NCI-H82 treated with DMSO at 0.1 percent for 48 hours (cell line): ENCODE measurements at regions not wholly inside any gene's neighbourhood (a gene's known extent, or its start where the extent isn't known, plus 50 kb on each side); places are given as distances from the start of the nearest gene placed in this dataset.

Experiments
- DNase-seq: peaks from one replicate; lab custom pipeline; 2025; ENCODE audit not compliant: unreplicated experiment; lab: John Stamatoyannopoulos, UW

- DNase-seq = no peak
These were observed 221.0 kb downstream of the ANKRD50 start for GRCh38 chr4:124491361-124492145.

DNA sequence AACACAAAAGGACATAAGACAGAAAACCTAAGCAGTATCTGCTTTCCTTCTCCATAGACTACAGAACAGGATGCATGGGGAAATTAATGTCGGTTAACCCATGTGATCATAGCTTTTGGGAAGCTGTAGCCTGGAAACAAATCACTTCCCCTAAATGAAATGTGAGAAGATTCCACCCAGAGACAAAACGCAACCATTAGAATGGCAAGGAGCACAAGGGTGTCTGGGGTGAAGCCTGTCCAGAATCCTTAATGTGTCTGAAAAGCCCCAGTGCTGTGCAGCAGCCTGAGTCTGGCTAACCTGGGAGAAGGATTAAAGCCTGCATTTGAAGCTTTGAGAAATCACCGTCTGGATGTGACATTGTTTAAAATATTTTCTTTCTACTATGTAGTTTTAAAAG, 213.3 kb downstream of the ANKRD50 start:
- no peak for DNase-seq

- no peak for DNase-seq
These were observed 211.0 kb downstream of the ANKRD50 start for GRCh38 chr4:124501576-124501975.

GRCh38 chr4:124504431-124504830, 208.1 kb downstream of the ANKRD50 start:
- DNase-seq = no peak

DNA sequence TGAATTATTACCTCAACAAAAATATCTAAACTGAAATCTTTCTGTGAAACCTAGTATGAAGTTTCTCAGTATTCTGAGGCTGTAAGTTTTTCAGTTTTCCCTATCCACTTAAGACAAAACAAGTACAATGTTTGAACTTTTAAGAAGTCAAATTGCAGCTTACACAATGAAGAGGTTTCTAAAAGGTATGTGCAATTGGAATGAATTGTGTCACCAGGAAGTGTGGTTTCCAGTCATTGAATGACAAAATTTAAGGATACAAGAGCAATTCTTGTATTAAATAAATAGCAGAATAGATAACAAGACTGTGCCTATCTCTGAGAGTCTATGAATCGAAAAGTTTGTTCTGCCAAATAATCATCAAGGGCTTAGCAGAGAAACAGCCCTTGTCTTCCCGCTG, 207.3 kb downstream of the ANKRD50 start:
- no peak for DNase-seq

DNA sequence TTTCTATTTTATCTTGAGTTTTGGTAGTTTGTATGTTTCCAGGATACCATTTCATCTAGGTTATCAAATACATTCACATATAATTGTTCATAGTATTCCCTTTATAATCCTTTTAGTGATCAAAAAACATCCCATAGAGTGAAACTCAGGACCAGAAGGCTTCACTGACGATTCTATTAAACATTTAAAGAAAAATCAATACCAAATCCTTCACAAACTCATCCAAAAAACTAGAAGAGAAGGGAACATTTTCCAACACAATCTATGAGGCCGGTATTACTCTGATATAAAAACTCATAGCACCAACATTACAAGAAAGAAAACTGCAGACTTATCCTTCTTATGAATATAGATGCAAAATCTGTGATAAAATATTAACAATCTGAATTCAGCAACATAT, 203.4 kb downstream of the ANKRD50 start:
- no peak for DNase-seq

DNA sequence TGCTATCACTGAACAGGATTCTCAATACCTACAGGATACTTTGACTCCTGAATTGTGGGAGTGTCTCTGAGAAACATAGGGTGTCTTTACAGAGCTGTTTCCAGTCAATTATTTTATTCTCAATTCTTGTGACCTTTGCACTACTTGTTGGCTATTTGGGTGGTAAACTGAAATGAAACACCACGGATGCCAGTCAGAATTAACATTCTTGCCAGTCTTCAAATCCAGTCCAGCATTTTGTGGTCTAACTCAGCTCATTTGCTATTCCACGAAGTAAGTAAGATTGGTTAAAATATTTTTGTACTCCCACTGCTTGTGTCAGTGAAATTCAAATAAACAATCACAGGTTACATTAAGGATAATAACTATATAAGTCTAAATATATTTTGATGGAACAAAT, 197.9 kb downstream of the ANKRD50 start:
- no peak for DNase-seq

DNA sequence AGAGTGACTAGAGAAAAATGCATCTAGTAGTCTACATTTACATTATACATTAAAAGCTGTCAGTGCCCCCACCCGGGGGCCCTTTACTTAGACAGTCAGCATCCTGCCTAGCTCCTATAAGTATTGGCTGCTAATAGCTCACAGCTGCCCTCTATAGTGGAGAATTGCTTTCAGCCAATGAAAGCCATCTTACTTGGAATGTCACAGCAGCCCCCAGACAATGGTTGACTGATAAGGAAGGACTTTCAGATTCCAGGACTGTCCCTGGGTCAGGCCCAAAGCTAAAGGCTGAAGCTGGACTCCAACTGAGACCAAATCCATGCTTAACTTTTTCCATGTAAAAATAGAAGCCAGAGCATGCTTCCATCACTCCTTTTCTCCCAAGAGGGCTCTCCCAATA, 196.9 kb downstream of the ANKRD50 start:
- DNase-seq = no peak

- DNase-seq = no peak
These were observed 193.3 kb downstream of the ANKRD50 start for GRCh38 chr4:124519196-124519595.

DNA sequence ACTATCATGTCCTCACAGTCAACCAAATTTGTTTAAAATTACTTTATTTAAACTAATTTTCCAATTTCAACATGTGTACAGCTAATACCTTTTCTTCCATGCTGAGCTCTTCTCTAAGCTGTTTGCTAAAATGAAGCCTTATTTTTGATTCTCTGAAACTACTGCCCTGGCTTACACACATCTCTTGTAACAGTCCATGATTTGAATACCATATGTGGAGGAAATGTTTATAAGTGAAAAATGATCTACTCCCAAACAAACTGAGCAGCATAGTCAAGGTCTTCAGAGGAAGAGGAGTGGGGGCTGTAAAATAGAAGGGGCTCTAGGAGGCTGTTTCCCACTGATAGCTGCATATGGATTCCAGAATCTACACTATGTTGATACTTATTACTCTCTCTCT, 188.7 kb downstream of the ANKRD50 start:
- no peak for DNase-seq

DNA sequence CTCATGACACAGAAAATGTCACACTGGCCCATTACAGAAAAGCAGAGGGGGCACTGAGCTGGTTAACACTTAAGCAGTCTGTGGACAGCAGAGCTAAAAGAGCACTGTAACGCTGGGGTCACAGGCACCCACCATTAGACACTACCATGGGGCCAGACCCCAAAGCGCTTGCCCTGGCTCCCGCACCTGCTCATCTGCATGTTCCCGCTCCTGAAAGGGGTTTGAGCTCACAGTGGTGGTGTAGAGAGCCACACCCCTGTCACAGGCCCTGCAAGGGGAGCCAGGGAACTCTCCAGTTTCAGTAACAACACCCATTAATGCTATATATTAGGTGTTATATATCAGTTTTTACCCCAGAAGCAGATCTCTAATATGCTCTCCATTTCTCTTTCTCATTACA, 187.0 kb downstream of the ANKRD50 start:
- no peak for DNase-seq

DNA sequence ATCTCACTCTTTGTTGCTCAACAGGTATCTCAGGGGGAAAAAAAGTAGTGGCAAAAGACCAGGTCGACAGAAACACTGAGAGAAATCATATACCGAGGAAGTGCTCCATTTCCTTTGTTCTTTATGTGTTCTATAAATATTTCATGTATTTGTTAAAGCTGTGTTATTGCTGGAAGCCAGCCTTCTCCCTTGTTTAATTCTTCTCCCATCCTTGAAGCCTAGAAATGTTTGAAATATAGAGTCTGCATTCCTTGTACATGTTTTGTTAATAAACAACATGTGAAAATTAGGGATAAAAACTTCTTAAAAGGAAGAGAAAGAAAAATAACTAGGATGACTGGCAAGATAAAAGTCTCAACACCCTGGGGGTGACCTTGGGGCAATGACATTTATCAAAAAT, 186.2 kb downstream of the ANKRD50 start:
- no peak for DNase-seq

GRCh38 chr4:124526769-124527168, 185.8 kb downstream of the ANKRD50 start:
- DNase-seq = no peak

GRCh38 chr4:124527364-124527763, 185.2 kb downstream of the ANKRD50 start:
- DNase-seq = no peak

DNA sequence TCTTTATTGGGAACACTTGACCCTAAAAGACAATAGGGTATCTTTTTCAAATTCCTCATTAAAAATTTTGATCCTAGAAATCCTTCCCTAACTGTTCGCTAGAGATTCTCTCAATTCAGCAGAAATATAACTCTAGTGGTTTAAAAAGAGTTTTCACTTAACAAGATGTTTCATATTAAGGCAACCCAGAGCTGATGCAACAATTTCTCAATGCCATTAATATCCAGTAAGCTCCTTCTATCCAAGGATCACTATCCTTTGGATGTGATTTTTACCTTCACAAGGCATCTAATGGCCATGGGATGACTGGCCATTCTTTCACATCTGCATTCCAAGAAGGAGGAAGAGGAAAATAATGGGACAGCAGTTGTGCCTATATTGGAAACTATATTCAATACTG, 183.4 kb downstream of the ANKRD50 start:
- no peak for DNase-seq

- no peak for DNase-seq
These were observed 182.0 kb downstream of the ANKRD50 start for GRCh38 chr4:124530464-124531077.

GRCh38 chr4:124534131-124534530, 178.4 kb downstream of the ANKRD50 start:
- DNase-seq = no peak

DNA sequence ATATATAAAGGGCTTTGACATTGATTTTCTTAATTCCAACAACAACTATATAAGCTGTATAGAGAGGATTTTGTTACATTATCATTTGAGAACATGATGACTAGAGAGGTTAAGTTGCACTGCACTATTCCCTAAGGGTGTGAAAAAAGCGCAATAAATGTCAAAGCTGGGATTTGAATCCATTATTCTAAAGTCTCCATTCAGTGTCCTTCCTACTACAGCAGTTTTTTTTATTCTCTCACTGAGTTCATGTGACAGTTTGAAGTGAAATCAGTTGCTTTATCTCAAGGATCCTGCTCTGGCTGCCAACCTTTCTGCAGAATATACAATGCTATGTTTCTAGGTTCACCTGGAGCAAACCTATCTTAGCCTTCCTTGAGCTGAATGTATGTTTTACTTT, 177.5 kb downstream of the ANKRD50 start:
- no peak for DNase-seq

DNA sequence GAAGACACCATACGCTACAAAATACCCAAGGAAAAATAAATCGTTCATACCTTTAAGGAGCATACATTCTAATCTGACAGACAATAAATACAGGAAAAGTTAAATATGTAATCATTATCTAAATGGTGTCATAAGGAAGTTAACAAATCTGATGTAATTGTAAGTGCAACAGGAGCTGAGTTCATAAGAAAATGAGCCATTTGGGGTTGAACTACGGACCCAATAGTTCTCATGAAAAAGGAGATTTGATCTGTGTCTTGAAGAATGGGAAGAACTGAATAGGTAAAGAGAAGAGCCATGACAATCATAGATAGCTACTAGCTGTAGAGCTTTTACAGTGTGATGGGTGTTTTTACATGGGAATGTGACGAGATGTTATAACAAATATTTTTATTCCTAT, 175.6 kb downstream of the ANKRD50 start:
- no peak for DNase-seq

- no peak for DNase-seq
These were observed 174.6 kb downstream of the ANKRD50 start for GRCh38 chr4:124537971-124538370.

DNA sequence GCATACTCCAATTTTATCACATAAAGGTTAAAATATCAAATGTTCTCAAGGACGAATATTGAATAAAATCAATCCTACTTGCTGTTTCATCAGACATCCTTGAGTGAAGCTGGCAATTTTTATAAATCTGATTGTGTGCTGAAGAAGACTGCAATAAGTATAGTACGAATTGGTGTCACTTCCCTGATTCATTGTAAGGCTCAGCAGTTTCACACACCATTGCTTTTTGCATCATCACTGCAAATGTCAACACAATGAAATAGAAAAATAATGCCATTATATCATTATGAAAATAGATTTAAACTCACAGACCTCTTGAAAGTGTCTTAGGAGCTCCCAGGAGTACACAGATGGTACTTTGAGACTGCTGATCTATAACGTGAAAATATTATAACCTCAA, 172.5 kb downstream of the ANKRD50 start:
- DNase-seq = no peak

- no peak for DNase-seq
These were observed 170.7 kb downstream of the ANKRD50 start for GRCh38 chr4:124541652-124542420.
